Hematopoietic multipotent progenitor cell treated with erythropoietin and hydrocortisone succinate and interleukin-3 and kit ligand, for 4 days (in vitro differentiated cells): ENCODE measurements at regions not wholly inside any gene's neighbourhood (a gene's known extent, or its start where the extent isn't known, plus 50 kb on each side); places are given as distances from the start of the nearest gene placed in this dataset.
"Not testable (repeated sequence)": the region's sequence is repeated elsewhere in the genome, so short reads cannot be mapped to it uniquely, and the experiment has no call there.

Experiments used
- DNase-seq: peaks from one replicate; pipeline ENCODE4 v3.0.0-alpha.2; 2015

- peak; percentile 68 for DNase-seq
Observed at GRCh38 chr4:173752610-173753230, 222.7 kb upstream of the HAND2 start.

- DNase-seq: no peak
Observed at GRCh38 chr4:173748353-173748752, 218.3 kb upstream of the HAND2 start.

GRCh38 chr4:173747537-173748257 lies 217.7 kb upstream of the HAND2 start:
- no peak for DNase-seq

- DNase-seq: no peak
Observed at GRCh38 chr4:173746424-173746823, 216.4 kb upstream of the HAND2 start.

- DNase-seq: no peak
Observed at GRCh38 chr4:173745765-173746164, 215.7 kb upstream of the HAND2 start.

- no peak for DNase-seq
Observed at GRCh38 chr4:173736840-173737239, 206.8 kb upstream of the HAND2 start.

GRCh38 chr4:173735585-173735984 lies 205.6 kb upstream of the HAND2 start:
- no peak for DNase-seq

GRCh38 chr4:173735049-173735448 lies 205.0 kb upstream of the HAND2 start:
- no peak for DNase-seq

- DNase-seq: no peak
Observed at GRCh38 chr4:173731257-173731656, 201.2 kb upstream of the HAND2 start.

- no peak for DNase-seq
Observed at GRCh38 chr4:173722075-173722474, 192.0 kb upstream of the HAND2 start.

GRCh38 chr4:173718504-173718903 lies 188.5 kb upstream of the HAND2 start:
- not testable (repeated sequence) for DNase-seq

GRCh38 chr4:173717581-173717980 lies 187.6 kb upstream of the HAND2 start:
- no peak for DNase-seq

GRCh38 chr4:173714456-173714855 lies 184.4 kb upstream of the HAND2 start:
- no peak for DNase-seq

GRCh38 chr4:173713026-173713425 lies 183.0 kb upstream of the HAND2 start:
- no peak for DNase-seq

- DNase-seq: no peak
Observed at GRCh38 chr4:173707658-173708419, 177.8 kb upstream of the HAND2 start.

- no peak for DNase-seq
Observed at GRCh38 chr4:173704201-173704600, 174.2 kb upstream of the HAND2 start.

- no peak for DNase-seq
Observed at GRCh38 chr4:173703021-173703420, 173.0 kb upstream of the HAND2 start.

- DNase-seq: no peak
Observed at GRCh38 chr4:173700650-173701049, 170.6 kb upstream of the HAND2 start.

GRCh38 chr4:173699841-173700475 lies 169.9 kb upstream of the HAND2 start:
- DNase-seq: no peak

- no peak for DNase-seq
Observed at GRCh38 chr4:173698557-173699262, 168.7 kb upstream of the HAND2 start.

GRCh38 chr4:173697840-173698239 lies 167.8 kb upstream of the HAND2 start:
- no peak for DNase-seq

- DNase-seq: no peak
Observed at GRCh38 chr4:173696551-173696950, 166.5 kb upstream of the HAND2 start.

- DNase-seq: no peak
Observed at GRCh38 chr4:173696011-173696410, 166.0 kb upstream of the HAND2 start.
